ENCODE measurements at regions not wholly inside any gene's neighbourhood (a gene's known extent, or its start where the extent isn't known, plus 50 kb on each side); places are given as distances from the start of the nearest gene placed in this dataset.

DNA sequence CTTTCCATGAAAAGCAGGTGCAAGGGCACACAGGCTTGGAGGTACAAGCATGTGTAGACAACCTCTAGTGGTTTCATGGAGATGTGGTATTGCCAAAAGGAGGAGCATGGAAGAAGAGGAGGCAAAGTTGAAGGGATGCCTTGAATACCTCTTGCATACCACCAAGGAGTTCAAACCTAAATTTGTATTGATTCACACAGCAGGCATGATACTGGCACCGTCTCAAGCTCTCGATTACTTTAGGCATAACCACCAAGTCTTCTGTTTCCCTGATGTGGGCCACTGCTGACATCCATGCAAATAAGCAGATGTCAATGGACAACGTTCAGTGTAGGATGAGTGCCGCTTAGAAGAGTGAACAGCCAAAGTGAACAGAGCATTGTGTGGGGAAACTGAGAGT lies 87.1 kb downstream of the SCN11A start:
- TF ChIP-seq CTCF (IDR thresholded peaks at IDR 0.05 in 4 of 5, conservative IDR thresholded peaks at IDR 0.05 in 1 of 5) (no peak), POLR2A (IDR thresholded peaks at IDR 0.05) (no peak)
